ENCODE measurements at regions not wholly inside any gene's neighbourhood (a gene's known extent, or its start where the extent isn't known, plus 50 kb on each side); places are given as distances from the start of the nearest gene placed in this dataset.

DNA sequence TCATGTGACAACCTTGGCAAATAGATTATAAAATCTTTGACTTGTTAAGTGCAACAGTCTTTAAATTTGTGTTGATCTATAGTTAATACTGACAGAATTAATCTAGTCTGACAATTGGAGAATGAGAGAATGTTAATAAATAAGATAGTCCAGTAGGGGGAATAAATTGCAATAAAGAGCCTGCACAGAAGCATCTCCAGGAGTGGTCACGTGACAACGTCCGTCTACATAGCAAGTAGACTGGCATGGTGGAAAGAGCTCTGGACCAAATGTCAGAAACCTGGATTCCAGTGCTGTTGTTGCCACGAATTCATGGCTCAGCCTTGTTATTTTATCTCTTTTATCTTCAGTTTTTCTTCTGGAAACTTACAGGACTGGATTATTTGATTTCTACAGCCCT is 436.5 kb downstream of the RAB28 start:
- TF ChIP-seq EZH2 (IDR thresholded peaks at IDR 0.05; ENCODE audit: borderline replicate concordance, insufficient read depth, low read depth, low read length, poor library complexity, severe bottlenecking) = no peak
- TF ChIP-seq, protein P1, sequence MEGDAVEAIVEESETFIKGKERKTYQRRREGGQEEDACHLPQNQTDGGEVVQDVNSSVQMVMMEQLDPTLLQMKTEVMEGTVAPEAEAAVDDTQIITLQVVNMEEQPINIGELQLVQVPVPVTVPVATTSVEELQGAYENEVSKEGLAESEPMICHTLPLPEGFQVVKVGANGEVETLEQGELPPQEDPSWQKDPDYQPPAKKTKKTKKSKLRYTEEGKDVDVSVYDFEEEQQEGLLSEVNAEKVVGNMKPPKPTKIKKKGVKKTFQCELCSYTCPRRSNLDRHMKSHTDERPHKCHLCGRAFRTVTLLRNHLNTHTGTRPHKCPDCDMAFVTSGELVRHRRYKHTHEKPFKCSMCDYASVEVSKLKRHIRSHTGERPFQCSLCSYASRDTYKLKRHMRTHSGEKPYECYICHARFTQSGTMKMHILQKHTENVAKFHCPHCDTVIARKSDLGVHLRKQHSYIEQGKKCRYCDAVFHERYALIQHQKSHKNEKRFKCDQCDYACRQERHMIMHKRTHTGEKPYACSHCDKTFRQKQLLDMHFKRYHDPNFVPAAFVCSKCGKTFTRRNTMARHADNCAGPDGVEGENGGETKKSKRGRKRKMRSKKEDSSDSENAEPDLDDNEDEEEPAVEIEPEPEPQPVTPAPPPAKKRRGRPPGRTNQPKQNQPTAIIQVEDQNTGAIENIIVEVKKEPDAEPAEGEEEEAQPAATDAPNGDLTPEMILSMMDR (IDR thresholded peaks at IDR 0.05) = no peak

Data from B cell (primary cell).